SU-DHL-6 (cell line): ENCODE measurements at regions not wholly inside any gene's neighbourhood (a gene's known extent, or its start where the extent isn't known, plus 50 kb on each side); places are given as distances from the start of the nearest gene placed in this dataset.

Experiments
- H2AFZ ChIP-seq: fragments of 200-600 bp; sonication (generic); 2 replicates; pipeline ENCODE4 v1.6.1; 2014; ENCODE audit warnings: low read depth, mild to moderate bottlenecking, moderate library complexity, mixed read lengths, antibody characterized with exemption, low read length; ENCODE audit not compliant: severe bottlenecking
- H3F3A ChIP-seq: fragments of 200-600 bp; shearing (Covaris generic); 2 replicates; pipeline ENCODE4 v1.6.0; 2016; ENCODE audit warnings: antibody characterized with exemption, mild to moderate bottlenecking; ENCODE audit not compliant: insufficient read depth
- H3K27ac ChIP-seq: fragments of 200-600 bp; sonication (generic); 2 replicates; pipeline ENCODE4 v1.5.1; 2016; ENCODE audit warnings: low read depth, mild to moderate bottlenecking, low read length, moderate library complexity, mixed read lengths
- H3K27me3 ChIP-seq: fragments of 200-600 bp; sonication (generic), shearing (Covaris generic); 2 replicates; pipeline ENCODE4 v1.6.0; 2014; ENCODE audit warnings: mild to moderate bottlenecking, low read length
- H3K36me3 ChIP-seq: fragments of 200-600 bp; sonication (generic); 2 replicates; pipeline ENCODE4 v1.6.1; 2014; ENCODE audit warnings: mild to moderate bottlenecking, low read length, mixed read lengths
- H3K4me2 ChIP-seq: fragments of 300-600, 200-600 bp; shearing (Covaris generic), sonication (generic); 2 replicates; pipeline ENCODE4 v1.6.0; 2014; ENCODE audit warnings: low read length, low read depth, mild to moderate bottlenecking; ENCODE audit not compliant: poor library complexity, severe bottlenecking
- H3K4me3 ChIP-seq: fragments of 200-600 bp; sonication (generic); 2 replicates; pipeline ENCODE4 v1.5.1; 2014; ENCODE audit warnings: antibody characterized with exemption, low read length, mild to moderate bottlenecking, mixed read lengths; ENCODE audit not compliant: insufficient read depth, poor library complexity, severe bottlenecking
- H3K79me2 ChIP-seq: fragments of 200-600 bp; sonication (generic); 2 replicates; pipeline ENCODE4 v1.6.1; 2014; ENCODE audit warnings: mild to moderate bottlenecking, low read length, moderate library complexity; ENCODE audit not compliant: insufficient read depth
- H3K9ac ChIP-seq: fragments of 200-600 bp; sonication (generic); 2 replicates; pipeline ENCODE4 v1.7.0; 2014; ENCODE audit warnings: mild to moderate bottlenecking, low read length
- H3K9me2 ChIP-seq: fragments of 200-600 bp; sonication (generic); replicated peaks from 2 replicates; pipeline ENCODE4 v1.6.1; 2014; ENCODE audit warnings: low read length; ENCODE audit not compliant: insufficient read depth
- H3K9me3 ChIP-seq: fragments of 200-600 bp; sonication (generic); 2 replicates; pipeline ENCODE4 v1.6.1; 2014; ENCODE audit warnings: low read length, mixed read lengths; ENCODE audit not compliant: insufficient read depth
- H4K20me1 ChIP-seq: fragments of 200-600 bp; sonication (generic); 2 replicates; pipeline ENCODE4 v1.6.1; 2014; ENCODE audit warnings: low read depth, mild to moderate bottlenecking, antibody characterized with exemption, low read length, moderate library complexity, mixed read lengths
- CTCF ChIP-seq: fragments of 200-600 bp; sonication (generic); IDR thresholded peaks from one replicate; pipeline ENCODE4 v1.5.1; 2017; ENCODE audit warnings: antibody characterized with exemption, mild to moderate bottlenecking, low read length, moderate library complexity; ENCODE audit not compliant: insufficient read depth, poor library complexity, severe bottlenecking
- EZH2phosphoT487 ChIP-seq: fragments of 200-600 bp; sonication (generic), shearing (Covaris generic); conservative IDR thresholded peaks from 2 replicates; pipeline ENCODE4 v1.6.1; 2018; ENCODE audit warnings: mild to moderate bottlenecking, antibody characterized with exemption, low read length, moderate library complexity, mixed read lengths

GRCh38 chr4:181566490-181566889 lies 676.7 kb upstream of the TENM3 start:
- Histone ChIP-seq H3K79me2 (no peaks in the 10 kb centered on the region), H3K4me2 (no peak overlapping the region), H3K36me3 (no peaks in the 10 kb centered on the region), H3K27me3 (no peaks in the 10 kb centered on the region), H4K20me1 (no peaks in the 10 kb centered on the region), H3K4me3 (no peak overlapping the region), H3K27ac (no peak overlapping the region), H3K9me2 (no peaks in the 10 kb centered on the region), H3K9ac (no peak overlapping the region), H2AFZ (no peak overlapping the region), H3K9me3 (no peaks in the 10 kb centered on the region), H3F3A (no peaks in the 10 kb centered on the region)
- TF ChIP-seq EZH2phosphoT487, result no peak
- TF ChIP-seq CTCF, result no peak

DNA sequence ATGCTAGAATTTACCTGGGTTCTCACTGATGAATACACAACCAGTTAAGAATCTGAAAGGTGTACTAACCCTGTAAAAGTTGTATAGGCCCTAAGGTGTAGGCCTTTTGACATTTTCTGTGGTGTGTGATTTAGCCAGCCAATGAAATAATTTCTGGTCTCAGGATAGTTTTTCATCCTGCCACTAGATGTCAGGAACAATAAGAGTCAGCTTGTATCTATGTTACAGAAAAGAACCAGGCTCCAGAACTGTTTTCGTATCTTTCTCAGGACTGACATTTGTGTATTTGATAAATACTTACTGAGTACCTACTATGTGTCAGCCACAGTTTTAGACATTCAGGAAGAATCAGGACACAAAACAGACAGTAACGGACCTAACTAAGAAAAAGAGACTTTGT lies 673.6 kb upstream of the TENM3 start:
- no peaks in the 10 kb centered on the region for H4K20me1 ChIP-seq
- H3K9me2 ChIP-seq, result no peaks in the 10 kb centered on the region
- no peaks in the 10 kb centered on the region for H3K36me3 ChIP-seq
- no peaks in the 10 kb centered on the region for H3K9me3 ChIP-seq
- H3K27ac ChIP-seq, result no peak overlapping the region
- no peak overlapping the region for H3K9ac ChIP-seq
- no peak overlapping the region for H3K4me3 ChIP-seq
- H3K79me2 ChIP-seq, result no peaks in the 10 kb centered on the region
- H3K4me2 ChIP-seq, result no peak overlapping the region
- H3K27me3 ChIP-seq, result no peaks in the 10 kb centered on the region
- no peaks in the 10 kb centered on the region for H3F3A ChIP-seq
- no peak overlapping the region for H2AFZ ChIP-seq
- no peak for TF ChIP-seq CTCF
- TF ChIP-seq EZH2phosphoT487, result no peak

DNA sequence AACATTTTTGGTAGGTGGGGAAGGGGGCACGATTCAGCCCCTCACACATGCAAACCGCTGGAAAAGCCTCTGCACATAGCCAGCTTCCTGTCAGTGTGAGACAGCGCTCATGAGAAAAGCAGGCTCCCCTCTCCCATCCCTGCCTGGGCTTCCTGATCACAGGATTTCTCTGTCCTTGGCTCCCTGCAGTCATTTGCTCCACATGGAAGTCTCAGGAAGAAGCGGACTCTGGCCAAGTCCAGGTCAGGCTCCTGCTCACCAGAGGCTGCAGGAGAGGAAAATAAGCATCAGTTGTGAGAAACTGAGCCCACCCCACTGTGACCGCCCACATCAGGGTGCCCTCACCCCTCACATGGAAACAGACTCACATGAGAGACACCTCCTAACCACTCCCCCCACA lies 664.3 kb upstream of the TENM3 start:
- H3K36me3 ChIP-seq, result no peaks in the 10 kb centered on the region
- H3K9me3 ChIP-seq, result no peaks in the 10 kb centered on the region
- H4K20me1 ChIP-seq, result no peaks in the 10 kb centered on the region
- H3F3A ChIP-seq, result no peaks in the 10 kb centered on the region
- H3K27me3 ChIP-seq, result no peaks in the 10 kb centered on the region
- H3K9me2 ChIP-seq, result no peaks in the 10 kb centered on the region
- H3K4me2 ChIP-seq, result no peak overlapping the region
- H3K4me3 ChIP-seq, result no peak overlapping the region
- H3K9ac ChIP-seq, result no peak overlapping the region
- no peak for TF ChIP-seq CTCF
- TF ChIP-seq EZH2phosphoT487, result no peak
- no peaks in the 10 kb centered on the region for H3K79me2 ChIP-seq
- no peak overlapping the region for H2AFZ ChIP-seq
- no peak overlapping the region for H3K27ac ChIP-seq

DNA sequence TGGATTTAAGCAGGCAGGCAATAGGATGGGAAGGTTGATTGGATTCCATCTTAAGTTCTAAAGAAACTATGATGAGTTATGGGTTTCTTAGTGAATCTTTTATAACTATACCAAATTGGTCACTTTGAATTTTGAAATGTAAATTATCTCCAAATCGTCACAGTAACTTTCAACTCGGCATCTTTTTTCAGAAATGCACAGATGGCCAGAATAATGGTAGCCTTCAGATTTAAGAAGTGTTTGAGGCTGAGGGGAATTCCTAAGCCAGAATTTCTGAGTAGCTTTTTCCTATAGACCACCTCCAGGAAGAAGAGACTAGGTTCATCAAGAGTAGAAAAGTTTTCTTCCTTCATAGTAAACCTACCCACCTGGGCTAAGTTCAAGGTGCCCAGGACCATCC lies 663.7 kb upstream of the TENM3 start:
- TF ChIP-seq CTCF (no peak), EZH2phosphoT487 (no peak)
- Histone ChIP-seq H3K9me3 (no peaks in the 10 kb centered on the region), H3K4me3 (no peak overlapping the region), H3K9ac (no peak overlapping the region), H3K4me2 (no peak overlapping the region), H3K79me2 (no peaks in the 10 kb centered on the region), H3K27me3 (no peaks in the 10 kb centered on the region), H3F3A (no peaks in the 10 kb centered on the region), H3K36me3 (no peaks in the 10 kb centered on the region), H3K9me2 (no peaks in the 10 kb centered on the region), H4K20me1 (no peaks in the 10 kb centered on the region), H3K27ac (no peak overlapping the region), H2AFZ (no peak overlapping the region)
